AG09309 (cell line): ENCODE measurements at regions not wholly inside any gene's neighbourhood (a gene's known extent, or its start where the extent isn't known, plus 50 kb on each side); places are given as distances from the start of the nearest gene placed in this dataset.

ENCODE experiments used
- DNase-seq: peaks from one replicate; pipeline ENCODE4 v3.0.0-alpha.2; 2010; ENCODE audit warnings: low read depth
- H3K4me3 ChIP-seq: 2 replicates; pipeline ENCODE4 v1.5.1; 2011; ENCODE audit warnings: mild to moderate bottlenecking, low read depth, low read length, moderate library complexity; ENCODE audit not compliant: control insufficient read depth
- CTCF ChIP-seq: IDR thresholded peaks from 2 replicates; pipeline ENCODE4 v1.5.1; 2011; ENCODE audit warnings: mild to moderate bottlenecking, low read depth, low read length, inconsistent platforms; ENCODE audit not compliant: insufficient read depth, control insufficient read depth; ENCODE audit errors: missing control alignments

DNA sequence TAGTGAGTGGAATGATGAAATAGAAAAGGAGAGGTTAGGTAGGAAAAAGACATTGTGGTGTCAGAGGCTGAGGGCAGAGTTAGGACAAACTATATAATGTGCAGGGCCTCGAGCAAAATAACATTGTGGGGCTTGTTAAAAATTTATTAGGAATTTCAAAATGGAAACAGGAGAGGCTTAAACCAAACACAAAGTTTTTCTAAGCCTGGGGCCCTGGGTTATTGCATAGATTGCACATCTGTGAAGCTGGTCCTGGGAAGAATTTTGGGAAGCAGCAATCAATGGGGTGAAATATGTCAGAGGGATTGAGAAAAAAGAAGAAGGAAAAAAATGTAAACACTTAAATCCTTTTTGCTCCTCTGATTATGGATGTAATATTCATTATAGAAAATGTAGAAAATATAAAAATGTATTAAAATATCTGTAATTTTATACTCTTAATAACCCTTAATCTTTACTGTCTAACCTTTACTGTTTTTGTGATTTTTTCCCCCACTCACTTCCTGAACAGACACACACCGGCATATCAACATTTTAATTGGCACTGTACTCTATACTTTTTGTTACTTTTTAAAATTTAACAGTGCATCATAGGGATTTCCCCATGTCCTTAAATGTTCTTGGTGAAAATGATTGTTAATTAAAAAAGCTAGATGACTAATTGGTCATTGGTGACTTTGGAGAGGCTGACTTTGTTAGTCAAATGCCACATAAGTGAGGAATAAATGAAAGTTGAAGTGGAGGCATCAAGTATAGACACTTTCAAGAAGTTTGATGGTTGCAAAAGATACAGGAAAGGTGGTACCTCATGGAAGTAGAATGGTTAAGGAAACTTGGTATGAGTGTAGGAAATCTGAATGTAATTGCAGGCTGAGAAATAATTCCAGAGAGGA is 183.4 kb downstream of the NFKBIZ start:
- H3K4me3 ChIP-seq: no peak overlapping the region
- no peak for TF ChIP-seq CTCF
- DNase-seq: peak; percentile 5

- no peak for TF ChIP-seq CTCF
- no peak for DNase-seq
- H3K4me3 ChIP-seq: no peak overlapping the region
Measured at GRCh38 chr3:102034639-102035451, 185.5 kb downstream of the NFKBIZ start.

DNA sequence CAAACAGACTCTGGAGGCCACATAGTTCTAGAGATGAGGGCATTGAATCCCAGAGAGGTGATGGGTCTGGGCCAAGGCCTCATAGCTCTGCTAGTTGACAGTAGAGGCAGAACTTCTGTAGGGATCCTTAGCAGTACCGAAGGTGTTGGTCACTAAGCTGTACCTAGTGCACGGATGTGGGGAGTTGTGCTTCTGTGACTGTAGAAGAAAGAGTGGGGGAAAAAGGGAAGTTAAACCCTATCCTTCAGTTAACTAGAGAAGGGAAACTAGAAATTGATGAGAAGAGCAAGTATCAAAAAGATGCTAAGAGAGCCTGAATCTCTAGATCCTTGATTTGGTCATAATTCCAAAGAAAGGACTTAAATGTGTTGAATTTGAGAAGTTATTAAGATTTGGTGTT is 186.7 kb downstream of the NFKBIZ start:
- H3K4me3 ChIP-seq: no peak overlapping the region
- TF ChIP-seq CTCF: no peak
- no peak for DNase-seq

DNA sequence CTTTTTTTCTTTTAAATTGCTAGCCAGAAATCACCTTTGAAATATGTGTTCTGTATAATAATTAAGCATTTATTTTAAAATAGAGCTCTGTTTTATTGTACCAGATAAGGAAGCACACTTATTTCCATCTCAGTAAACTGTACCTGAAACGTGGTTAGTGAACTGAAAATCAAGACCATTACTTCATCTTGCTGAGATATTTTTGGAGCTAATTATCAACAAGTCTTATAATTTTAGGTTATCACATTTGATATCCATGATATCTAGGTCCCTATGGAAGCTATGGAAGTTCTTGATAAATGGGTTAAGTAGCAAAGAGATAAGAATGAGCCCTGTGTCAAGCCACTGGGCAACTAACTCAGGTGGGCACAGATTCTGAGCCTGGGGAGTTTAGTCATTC is 187.2 kb downstream of the NFKBIZ start:
- TF ChIP-seq CTCF: no peak
- DNase-seq: no peak
- H3K4me3 ChIP-seq: no peak overlapping the region

DNA sequence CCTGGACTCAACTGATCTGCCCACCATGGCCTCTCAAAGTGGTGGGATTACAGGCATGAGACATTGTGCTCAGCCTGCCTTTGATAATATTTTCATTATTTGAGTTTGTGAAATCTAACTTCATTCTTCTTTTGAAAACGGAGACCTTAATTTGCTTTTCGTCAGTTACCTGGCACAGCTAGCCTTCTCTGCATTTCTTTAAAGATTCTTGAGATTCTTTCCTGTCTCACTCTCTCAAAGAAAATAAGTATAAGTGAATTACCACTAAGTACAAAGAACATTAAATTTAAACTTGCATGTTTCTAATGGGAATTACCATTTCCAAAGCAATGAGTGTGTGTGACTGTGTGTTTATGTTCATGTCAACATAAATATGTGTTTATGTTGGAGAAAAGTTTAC is 187.9 kb downstream of the NFKBIZ start:
- no peak for DNase-seq
- no peak for TF ChIP-seq CTCF
- H3K4me3 ChIP-seq: no peak overlapping the region

- TF ChIP-seq CTCF: no peak
- DNase-seq: no peak
- no peak overlapping the region for H3K4me3 ChIP-seq
Measured at GRCh38 chr3:102037791-102038190, 188.5 kb downstream of the NFKBIZ start.
